Endothelial cell of umbilical vein (primary cell): ENCODE measurements at regions not wholly inside any gene's neighbourhood (a gene's known extent, or its start where the extent isn't known, plus 50 kb on each side); places are given as distances from the start of the nearest gene placed in this dataset.

ENCODE experiments used
- BruUV-seq: library from RNA; stranded (reverse); fragments of 400-500 nt; replicated peaks from 2 replicates; lab custom pipeline; 2021; lab: Mats Ljungman, UMichigan
- CTCF ChIA-PET: fragments of 300-600, 350-600 bp; sonication (Branson Sonifier 250); formaldehyde crosslinking; loops from one replicate; lab custom pipeline; 2021; ENCODE audit warnings: antibody characterized with exemption, inconsistent platforms; lab: Charles Lee
- POLR2A ChIA-PET: fragments of 300-600, 350-600 bp; sonication (Branson Sonifier 250); formaldehyde crosslinking; loops from one replicate; lab custom pipeline; 2021; ENCODE audit warnings: antibody characterized with exemption, inconsistent platforms; lab: Charles Lee
- DNase-seq: peaks from one replicate; pipeline ENCODE4 v3.0.0-alpha.2; 2011; ENCODE audit warnings: low read depth, low spot score
- FAIRE-seq: peaks from 2 replicates; lab custom pipeline; 2011; peaks lifted over from hg19 to GRCh38; lab: Jason Lieb, UNC
- H2AFZ ChIP-seq: 2 replicates; pipeline ENCODE4 v1.6.0; 2012; ENCODE audit warnings: low read depth, low read length, control low read depth, inconsistent platforms
- H3K27ac ChIP-seq: 2 replicates; pipeline ENCODE4 v1.5.1; 2011; ENCODE audit warnings: low read depth, mild to moderate bottlenecking, control low read depth, low read length, moderate library complexity; ENCODE audit not compliant: insufficient read depth
- H3K27me3 ChIP-seq, 2 experiments: 2 replicates each; pipeline versions ENCODE4 v1.6.0 to v1.6.1; 2011; ENCODE audit warnings: low read length in 2 of 2, mixed read lengths in 1 of 2; ENCODE audit not compliant: control insufficient read depth in 2 of 2, insufficient read depth in 2 of 2
- H3K36me3 ChIP-seq, 2 experiments: 2 replicates in 1 of 2; 3 replicates in 1 of 2; pipeline ENCODE4 v1.5.1; 2011; ENCODE audit warnings: low read length in 2 of 2, mild to moderate bottlenecking in 1 of 2, moderate library complexity in 1 of 2; ENCODE audit not compliant: control insufficient read depth in 2 of 2, insufficient read depth in 2 of 2; ENCODE audit errors: extremely low read depth in 1 of 2
- H3K4me1 ChIP-seq: 3 replicates; pipeline ENCODE4 v1.5.1; 2011; ENCODE audit warnings: mild to moderate bottlenecking, low read length; ENCODE audit not compliant: control insufficient read depth, insufficient read depth; ENCODE audit errors: extremely low read depth
- H3K4me2 ChIP-seq: 2 replicates; pipeline ENCODE4 v1.6.1; 2011; ENCODE audit warnings: low read length, control low read depth, mixed read lengths; ENCODE audit not compliant: insufficient read depth
- H3K4me3 ChIP-seq, 3 experiments: fragments of 200-600 bp in 1 of 3; sonication (generic), shearing (Covaris generic) in 1 of 3; replicated peaks in 1 of 3; 2 replicates each; pipeline ENCODE4 v1.5.1; 2011 to 2016; ENCODE audit warnings: control low read depth in 3 of 3, low read length in 3 of 3, mild to moderate bottlenecking in 2 of 3, inconsistent platforms in 1 of 3, low read depth in 1 of 3, moderate library complexity in 1 of 3; ENCODE audit not compliant: insufficient read depth in 1 of 3
- H3K79me2 ChIP-seq: 2 replicates; pipeline ENCODE4 v1.6.0; 2012; ENCODE audit warnings: low read length, inconsistent platforms; ENCODE audit not compliant: control insufficient read depth, insufficient read depth
- H3K9ac ChIP-seq: replicated peaks from 2 replicates; pipeline ENCODE3; 2011; ENCODE audit warnings: low read length, control low read depth; ENCODE audit not compliant: insufficient read depth; ENCODE audit errors: extremely low read depth
- H3K9me1 ChIP-seq: replicated peaks from 3 replicates; pipeline ENCODE4 v1.6.0; 2011; ENCODE audit warnings: mild to moderate bottlenecking, low read length; ENCODE audit not compliant: control insufficient read depth, insufficient read depth; ENCODE audit errors: extremely low read depth
- H3K9me3 ChIP-seq: replicated peaks from 2 replicates; pipeline ENCODE4 v1.5.1; 2012; ENCODE audit warnings: low read length, inconsistent platforms; ENCODE audit not compliant: control insufficient read depth, insufficient read depth
- H4K20me1 ChIP-seq: replicated peaks from 2 replicates; pipeline ENCODE3; 2011; ENCODE audit warnings: mild to moderate bottlenecking, low read length; ENCODE audit not compliant: control insufficient read depth, insufficient read depth; ENCODE audit errors: extremely low read depth
- EZH2 ChIP-seq: IDR thresholded peaks from 2 replicates; pipeline ENCODE4 v1.6.1; 2012; ENCODE audit warnings: borderline replicate concordance, low read depth, mild to moderate bottlenecking, moderate library complexity, low read length, inconsistent platforms; ENCODE audit not compliant: severe bottlenecking
- FOS ChIP-seq: IDR thresholded peaks from 2 replicates; pipeline ENCODE4 v1.6.1; 2011; ENCODE audit warnings: mild to moderate bottlenecking, low read length, moderate library complexity, borderline replicate concordance; ENCODE audit not compliant: insufficient read depth
- GATA2 ChIP-seq: IDR thresholded peaks from 2 replicates; pipeline ENCODE4 v1.7.0; 2011; ENCODE audit warnings: low read depth, mild to moderate bottlenecking, moderate library complexity, mixed read lengths, low read length; ENCODE audit not compliant: insufficient read length, insufficient read depth
- JUN ChIP-seq: IDR thresholded peaks from 2 replicates; pipeline ENCODE4 v1.6.1; 2011; ENCODE audit warnings: borderline replicate concordance, low read depth; ENCODE audit not compliant: insufficient read length, insufficient read depth
- MYC ChIP-seq: IDR thresholded peaks from one replicate; pipeline ENCODE4 v1.6.1; 2011; ENCODE audit warnings: mild to moderate bottlenecking, low read depth, low read length
- POLR2A ChIP-seq: IDR thresholded peaks from 2 replicates; pipeline ENCODE4 v1.6.1; 2012; ENCODE audit warnings: low read depth, mild to moderate bottlenecking, control low read depth, low read length
- POLR2AphosphoS5 ChIP-seq: IDR thresholded peaks from 2 replicates; pipeline ENCODE4 v1.6.1; 2012; ENCODE audit warnings: low read depth, mild to moderate bottlenecking, control low read depth, low read length, moderate library complexity; ENCODE audit not compliant: insufficient read depth
- dilution Hi-C: fragments of 300-500 bp; cut with MboI; formaldehyde crosslinking; loops from one replicate; pipeline ENCODE4 v1.15.0; 2019; ENCODE audit warnings: low sequenced_read_pairs; ENCODE audit not compliant: extremely low pct_ligation_motif_present
- intact Hi-C: fragments of 100-400 bp; cut with micrococcal nuclease; formaldehyde crosslinking; loops from one replicate; pipeline ENCODE4 v1.10.0; 2022
- TF ChIP-seq, protein P1 (sequence below), 2 donors: IDR thresholded peaks; 1 replicate in 1 of 2; 2 replicates in 1 of 2; pipeline ENCODE4 v1.5.1; 2011; ENCODE audit warnings: low read length in 2 of 2, mild to moderate bottlenecking in 2 of 2, moderate library complexity in 2 of 2, control low read depth in 1 of 2, inconsistent platforms in 1 of 2, low read depth in 1 of 2; ENCODE audit not compliant: insufficient read depth in 1 of 2; ENCODE audit errors: extremely low read depth in 1 of 2
- TF ChIP-seq, protein P2 (sequence below): IDR thresholded peaks from 2 replicates; pipeline ENCODE4 v1.6.1; 2011; ENCODE audit not compliant: insufficient read depth, insufficient read length

DNA sequence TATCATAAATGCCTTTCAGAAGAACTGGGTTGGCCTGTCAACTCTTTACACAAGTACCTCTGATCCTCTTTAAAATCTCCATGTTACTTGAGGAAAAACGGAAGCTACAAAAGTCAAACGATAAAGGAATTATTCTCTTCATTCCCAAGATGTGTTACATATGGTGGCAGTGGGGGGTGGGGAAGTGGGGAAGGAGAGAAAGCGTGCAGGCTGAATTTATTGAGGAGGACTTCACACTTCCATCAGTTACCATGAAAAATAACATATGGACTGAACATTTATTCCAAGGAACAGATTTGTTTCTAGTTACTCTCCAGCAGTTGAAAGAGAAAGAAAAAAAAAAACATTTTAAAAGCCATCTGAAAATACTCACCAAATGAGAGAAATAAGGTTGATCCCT lies 474.4 kb upstream of the DCN start:
- CTCF ChIA-PET, result interaction anchor here (0.9 to 2.1 kb wide), 4 partner anchors 11 to 276 kb away, joined by 3 to 7 read pairs (median 3); no protein-coding TSS in a partner anchor
- Histone ChIP-seq H3K4me2 (no peak overlapping the region), H3K4me3 (no peak overlapping the region), H3K4me1 (no peaks in the 10 kb centered on the region), H3K79me2 (no peaks in the 10 kb centered on the region), H4K20me1 (no peaks in the 10 kb centered on the region), H3K27ac (no peak overlapping the region), H2AFZ (no peak overlapping the region), H3K9me3 (no peaks in the 10 kb centered on the region), H3K9me1 (no peaks in the 10 kb centered on the region), H3K9ac (no peak overlapping the region), H3K27me3 (no peaks in the 10 kb centered on the region), H3K36me3 (no peaks in the 10 kb centered on the region)
- no TSS peak for BruUV-seq
- DNase-seq, result no peak
- FAIRE-seq, result no peak
- POLR2A ChIA-PET, result no interaction called here
- intact Hi-C loops (no loop called here), dilution Hi-C loops (no loop called here)
- TF ChIP-seq GATA2, result no peak
- no peak for TF ChIP-seq POLR2A

DNA sequence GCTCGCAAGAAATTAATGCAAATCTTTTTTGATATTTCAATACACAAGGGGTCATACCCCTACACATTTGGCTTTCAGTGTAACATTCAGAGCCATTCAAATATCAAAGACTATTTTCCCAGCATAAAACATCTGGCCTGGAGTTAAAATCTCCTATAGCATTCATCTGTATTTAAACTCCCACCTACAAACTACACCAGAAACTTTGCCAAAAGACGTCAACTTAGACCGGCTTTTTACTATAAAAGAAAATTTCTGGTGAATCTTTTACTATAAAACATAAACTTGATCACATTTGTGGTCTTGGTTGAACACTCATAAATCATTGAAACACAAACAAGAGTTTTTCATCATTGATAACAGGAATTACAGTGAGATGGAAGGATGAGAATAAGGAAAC lies 473.3 kb upstream of the DCN start:
- dilution Hi-C loops, result no loop called here
- H3K79me2 ChIP-seq, result no peaks in the 10 kb centered on the region
- no peaks in the 10 kb centered on the region for H3K36me3 ChIP-seq
- CTCF ChIA-PET, result no interaction called here
- no peaks in the 10 kb centered on the region for H3K9me1 ChIP-seq
- H4K20me1 ChIP-seq, result no peaks in the 10 kb centered on the region
- TF ChIP-seq EZH2 (no peak), MYC (no peak), JUN (no peak), POLR2A (no peak), GATA2 (no peak), POLR2AphosphoS5 (no peak), FOS (no peak)
- TF ChIP-seq, protein P1, sequence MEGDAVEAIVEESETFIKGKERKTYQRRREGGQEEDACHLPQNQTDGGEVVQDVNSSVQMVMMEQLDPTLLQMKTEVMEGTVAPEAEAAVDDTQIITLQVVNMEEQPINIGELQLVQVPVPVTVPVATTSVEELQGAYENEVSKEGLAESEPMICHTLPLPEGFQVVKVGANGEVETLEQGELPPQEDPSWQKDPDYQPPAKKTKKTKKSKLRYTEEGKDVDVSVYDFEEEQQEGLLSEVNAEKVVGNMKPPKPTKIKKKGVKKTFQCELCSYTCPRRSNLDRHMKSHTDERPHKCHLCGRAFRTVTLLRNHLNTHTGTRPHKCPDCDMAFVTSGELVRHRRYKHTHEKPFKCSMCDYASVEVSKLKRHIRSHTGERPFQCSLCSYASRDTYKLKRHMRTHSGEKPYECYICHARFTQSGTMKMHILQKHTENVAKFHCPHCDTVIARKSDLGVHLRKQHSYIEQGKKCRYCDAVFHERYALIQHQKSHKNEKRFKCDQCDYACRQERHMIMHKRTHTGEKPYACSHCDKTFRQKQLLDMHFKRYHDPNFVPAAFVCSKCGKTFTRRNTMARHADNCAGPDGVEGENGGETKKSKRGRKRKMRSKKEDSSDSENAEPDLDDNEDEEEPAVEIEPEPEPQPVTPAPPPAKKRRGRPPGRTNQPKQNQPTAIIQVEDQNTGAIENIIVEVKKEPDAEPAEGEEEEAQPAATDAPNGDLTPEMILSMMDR (IDR thresholded peaks at IDR 0.05; ENCODE audit: extremely low read depth in 1 of 2, insufficient read depth in 1 of 2, low read depth in 1 of 2, low read length in 2 of 2), result no peak
- TF ChIP-seq, protein P2, sequence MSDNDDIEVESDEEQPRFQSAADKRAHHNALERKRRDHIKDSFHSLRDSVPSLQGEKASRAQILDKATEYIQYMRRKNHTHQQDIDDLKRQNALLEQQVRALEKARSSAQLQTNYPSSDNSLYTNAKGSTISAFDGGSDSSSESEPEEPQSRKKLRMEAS, result no peak
- DNase-seq (no peak), FAIRE-seq (no peak)
- no TSS peak for BruUV-seq
- H3K9me3 ChIP-seq, result no peaks in the 10 kb centered on the region
- POLR2A ChIA-PET, result no interaction called here
- no peaks in the 10 kb centered on the region for H3K4me1 ChIP-seq
- no peak overlapping the region for H3K4me3 ChIP-seq
- no peak overlapping the region for H3K27ac ChIP-seq
- H2AFZ ChIP-seq, result no peak overlapping the region
- H3K4me2 ChIP-seq, result no peak overlapping the region
- intact Hi-C loops, result no loop called here
- no peaks in the 10 kb centered on the region for H3K27me3 ChIP-seq
- no peak overlapping the region for H3K9ac ChIP-seq
